ENCODE measurements at regions not wholly inside any gene's neighbourhood (a gene's known extent, or its start where the extent isn't known, plus 50 kb on each side); places are given as distances from the start of the nearest gene placed in this dataset.
A peak's percentile ranks its signal among the peaks of the same experiment; 100 is the strongest.

DNA sequence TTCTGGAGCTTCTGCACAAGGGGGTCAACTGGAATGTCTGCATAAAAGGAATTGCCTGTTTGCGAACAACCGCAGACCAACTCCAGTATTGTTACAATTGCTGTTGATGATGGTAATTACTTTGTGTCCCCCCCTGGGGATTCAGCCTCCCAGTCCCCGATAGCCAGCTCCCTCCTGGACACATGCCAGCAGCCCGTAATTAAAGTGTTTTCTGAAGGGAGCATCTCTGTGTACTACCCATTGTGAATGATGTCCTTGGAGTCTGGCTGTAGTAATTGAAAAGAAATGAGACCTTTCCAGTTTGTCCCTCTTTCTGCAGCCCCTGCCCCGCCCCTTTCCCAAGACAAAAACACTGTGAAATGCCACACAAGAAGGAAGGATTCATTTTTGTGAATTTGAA lies 377.1 kb upstream of the LCORL start:
- Mint-ChIP-seq H3K9me3 (no peaks in the 10 kb centered on the region), H3K36me3 (no peaks in the 10 kb centered on the region), H3K4me3 (peak overlapping the region; percentile 8), H3K27ac (no peak overlapping the region), H3K4me1 (peaks cover 33% of the 10 kb centered on the region), H3K27me3 (ENCODE audit: low read depth) (no peaks in the 10 kb centered on the region)
- TF ChIP-seq, protein P1, sequence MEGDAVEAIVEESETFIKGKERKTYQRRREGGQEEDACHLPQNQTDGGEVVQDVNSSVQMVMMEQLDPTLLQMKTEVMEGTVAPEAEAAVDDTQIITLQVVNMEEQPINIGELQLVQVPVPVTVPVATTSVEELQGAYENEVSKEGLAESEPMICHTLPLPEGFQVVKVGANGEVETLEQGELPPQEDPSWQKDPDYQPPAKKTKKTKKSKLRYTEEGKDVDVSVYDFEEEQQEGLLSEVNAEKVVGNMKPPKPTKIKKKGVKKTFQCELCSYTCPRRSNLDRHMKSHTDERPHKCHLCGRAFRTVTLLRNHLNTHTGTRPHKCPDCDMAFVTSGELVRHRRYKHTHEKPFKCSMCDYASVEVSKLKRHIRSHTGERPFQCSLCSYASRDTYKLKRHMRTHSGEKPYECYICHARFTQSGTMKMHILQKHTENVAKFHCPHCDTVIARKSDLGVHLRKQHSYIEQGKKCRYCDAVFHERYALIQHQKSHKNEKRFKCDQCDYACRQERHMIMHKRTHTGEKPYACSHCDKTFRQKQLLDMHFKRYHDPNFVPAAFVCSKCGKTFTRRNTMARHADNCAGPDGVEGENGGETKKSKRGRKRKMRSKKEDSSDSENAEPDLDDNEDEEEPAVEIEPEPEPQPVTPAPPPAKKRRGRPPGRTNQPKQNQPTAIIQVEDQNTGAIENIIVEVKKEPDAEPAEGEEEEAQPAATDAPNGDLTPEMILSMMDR (IDR thresholded peaks at IDR 0.05; ENCODE audit: unreplicated experiment), result no peak
- no peak for DNase-seq (ENCODE audit: low spot score in 2 of 2, unreplicated experiment in 2 of 2)

DNA sequence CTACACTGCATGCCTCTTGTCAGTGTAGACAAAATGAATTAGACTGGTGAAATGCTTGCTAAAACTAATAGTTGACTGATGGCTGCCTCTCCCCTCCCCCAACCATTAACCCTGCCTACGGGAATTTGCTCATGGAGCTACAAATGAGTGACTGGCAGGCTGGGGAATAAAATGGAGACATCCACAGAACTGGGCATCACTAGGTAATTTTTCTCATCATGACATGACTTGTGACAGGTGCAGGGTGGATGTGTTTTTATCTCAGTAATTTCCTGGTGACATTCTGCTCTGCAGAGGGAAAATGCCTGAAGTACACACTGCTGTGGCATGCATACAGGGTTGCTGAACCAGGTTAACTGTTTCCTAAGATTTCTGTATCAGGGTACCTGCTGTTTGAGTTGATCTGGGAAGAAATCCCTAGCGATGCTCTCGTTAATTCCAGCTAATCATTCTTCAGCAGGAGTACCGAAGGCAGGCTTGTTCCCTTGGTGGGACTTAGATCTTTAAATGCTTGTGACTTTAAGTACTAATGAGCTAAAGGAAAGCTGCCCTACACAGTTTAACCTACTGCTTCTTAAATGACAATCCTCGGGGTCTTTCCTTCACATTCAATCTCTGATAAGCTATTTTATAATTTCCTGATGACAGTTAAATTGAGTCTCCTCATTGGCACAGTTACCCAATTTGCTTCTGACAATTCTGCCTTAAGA lies 376.3 kb upstream of the LCORL start:
- no peak overlapping the region for H3K27ac Mint-ChIP-seq
- peaks cover 33% of the 10 kb centered on the region for H3K4me1 Mint-ChIP-seq
- no peak for DNase-seq (ENCODE audit: low spot score in 2 of 2, unreplicated experiment in 2 of 2)
- H3K4me3 Mint-ChIP-seq, result no peak overlapping the region
- TF ChIP-seq, protein P1 (IDR thresholded peaks at IDR 0.05; ENCODE audit: unreplicated experiment), result no peak
- H3K27me3 Mint-ChIP-seq (ENCODE audit: low read depth), result no peaks in the 10 kb centered on the region
- H3K36me3 Mint-ChIP-seq, result no peaks in the 10 kb centered on the region
- H3K9me3 Mint-ChIP-seq, result no peaks in the 10 kb centered on the region

DNA sequence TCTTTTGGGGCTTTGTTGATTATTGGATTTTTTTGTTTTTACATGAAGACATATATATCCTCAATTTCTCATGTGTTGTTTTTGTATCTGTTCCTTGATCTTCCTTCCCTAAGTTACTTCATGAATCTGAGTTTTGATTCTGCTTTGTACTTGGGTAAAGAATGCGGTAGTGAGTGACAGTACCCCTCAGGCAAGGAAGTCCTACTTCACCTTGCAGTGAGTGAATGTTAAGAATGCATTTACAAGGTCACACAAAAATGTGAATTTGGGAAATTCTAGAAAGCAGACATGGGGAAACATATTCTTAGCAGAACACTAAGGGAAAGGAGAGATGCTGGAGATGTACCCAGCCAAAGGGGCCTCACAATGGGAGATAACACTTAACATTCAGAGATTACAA lies 373.1 kb upstream of the LCORL start:
- H3K27me3 Mint-ChIP-seq (ENCODE audit: low read depth), result no peaks in the 10 kb centered on the region
- H3K36me3 Mint-ChIP-seq, result no peaks in the 10 kb centered on the region
- peaks cover 27% of the 10 kb centered on the region for H3K4me1 Mint-ChIP-seq
- peak overlapping the region; percentile 14 for H3K27ac Mint-ChIP-seq
- DNase-seq (ENCODE audit: low spot score in 2 of 2, unreplicated experiment in 2 of 2), result no peak
- H3K9me3 Mint-ChIP-seq, result no peaks in the 10 kb centered on the region
- TF ChIP-seq, protein P1 (IDR thresholded peaks at IDR 0.05; ENCODE audit: unreplicated experiment), result no peak
- no peak overlapping the region for H3K4me3 Mint-ChIP-seq

DNA sequence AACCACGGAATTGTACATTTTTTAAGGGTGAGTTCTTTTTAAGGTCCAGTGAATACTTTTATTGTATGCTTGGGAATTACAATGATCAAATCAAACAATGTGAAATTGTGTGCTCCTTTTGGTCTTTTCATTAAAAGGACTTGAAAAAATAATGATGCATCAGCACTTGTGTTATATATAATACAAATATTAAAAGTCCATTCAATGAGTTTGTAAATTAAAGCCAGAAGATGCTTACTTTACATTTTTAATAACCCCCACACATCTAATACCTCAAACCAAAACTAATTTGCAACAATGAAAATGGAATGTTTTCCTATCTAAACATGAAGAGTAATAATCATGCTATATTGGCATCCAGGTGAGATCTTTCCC lies 369.8 kb upstream of the LCORL start:
- Mint-ChIP-seq H3K4me3 (no peak overlapping the region), H3K27ac (no peak overlapping the region), H3K27me3 (ENCODE audit: low read depth) (no peaks in the 10 kb centered on the region), H3K4me1 (peaks cover 12% of the 10 kb centered on the region), H3K36me3 (no peaks in the 10 kb centered on the region), H3K9me3 (no peaks in the 10 kb centered on the region)
- DNase-seq (ENCODE audit: low spot score in 2 of 2, unreplicated experiment in 2 of 2), result no peak
- TF ChIP-seq, protein P1 (IDR thresholded peaks at IDR 0.05; ENCODE audit: unreplicated experiment), result no peak

DNA sequence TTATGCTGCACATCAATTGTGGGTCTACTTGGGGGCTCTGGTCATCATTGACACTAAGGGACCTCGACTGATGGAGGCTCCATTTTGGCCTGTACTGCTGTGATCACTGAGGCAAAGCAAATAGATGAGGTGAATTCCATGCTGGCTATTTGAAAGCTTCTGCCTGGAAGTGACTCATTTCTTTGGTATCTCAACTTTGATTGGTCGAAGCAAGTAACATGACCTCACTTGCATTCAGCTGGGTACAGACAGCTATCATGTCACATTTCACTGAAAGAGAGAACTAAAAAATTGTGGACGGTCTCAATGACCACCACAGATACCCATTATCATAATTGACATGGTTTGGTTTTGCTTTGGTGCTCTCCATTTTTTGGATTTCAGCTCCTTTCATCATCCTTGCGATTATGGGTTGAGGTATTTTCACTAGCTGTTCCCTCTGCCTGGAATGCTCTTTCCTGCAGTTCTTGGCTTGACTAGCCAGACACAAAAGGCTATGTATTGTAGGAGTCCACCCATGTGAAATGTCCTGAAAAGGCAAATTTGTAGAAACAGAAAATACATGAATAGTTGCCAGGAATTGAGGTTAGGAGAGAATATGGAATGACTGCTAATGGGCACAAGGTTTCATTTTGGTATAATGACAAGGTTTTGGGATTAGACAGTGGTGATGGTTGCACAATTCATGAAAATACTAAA lies 369.2 kb upstream of the LCORL start:
- TF ChIP-seq, protein P1 (IDR thresholded peaks at IDR 0.05; ENCODE audit: unreplicated experiment), result no peak
- Mint-ChIP-seq H3K4me3 (no peak overlapping the region), H3K9me3 (no peaks in the 10 kb centered on the region), H3K27ac (no peak overlapping the region), H3K36me3 (no peaks in the 10 kb centered on the region), H3K27me3 (ENCODE audit: low read depth) (no peaks in the 10 kb centered on the region), H3K4me1 (peaks cover 12% of the 10 kb centered on the region)
- no peak for DNase-seq (ENCODE audit: low spot score in 2 of 2, unreplicated experiment in 2 of 2)
